Mucosa of descending colon (tissue), 3 donors: ENCODE measurements at regions not wholly inside any gene's neighbourhood (a gene's known extent, or its start where the extent isn't known, plus 50 kb on each side); places are given as distances from the start of the nearest gene placed in this dataset.

Source experiments
- ATAC-seq: fragments of 200-7000 bp; cut with Tn5 transposase; one replicate; pipeline ENCODE4 v1.9.1; 2020; ENCODE audit warnings: mild to moderate bottlenecking, moderate library complexity
- DNase-seq, 3 donors: peaks; one replicate each; pipeline ENCODE4 v3.0.0-alpha.2; 2020
- H3K36me3 ChIP-seq: fragments of 200-600 bp; one replicate; pipeline ENCODE4 v1.8.0; 2021; ENCODE audit warnings: low read depth, mild to moderate bottlenecking
- H3K4me1 ChIP-seq: fragments of 200-600 bp; one replicate; pipeline ENCODE4 v1.8.0; 2021; ENCODE audit warnings: low read depth, mild to moderate bottlenecking
- H3K4me3 ChIP-seq: fragments of 200-600 bp; one replicate; pipeline ENCODE4 v1.8.0; 2021; ENCODE audit warnings: mild to moderate bottlenecking
- H3K9me3 ChIP-seq: fragments of 200-600 bp; one replicate; pipeline ENCODE4 v1.8.0; 2021; ENCODE audit warnings: mild to moderate bottlenecking
- CTCF ChIP-seq: fragments of 200-600 bp; IDR thresholded peaks from one replicate; pipeline ENCODE4 v1.8.0; 2022; ENCODE audit warnings: antibody characterized with exemption, mild to moderate bottlenecking
- intact Hi-C, 2 donors: fragments of 100-400 bp; cut with DNase I in 1 of 2; cut with micrococcal nuclease in 1 of 2; formaldehyde crosslinking; loops; one replicate each; pipeline versions ENCODE4 v1.11.0 to v1.11.1; 2022; cut with DNase I, micrococcal nuclease
- donor health status: DM: no; HTN: no; CAD: no; lungs with moderate emphysema.
- donor health status: DM: no; HTN: no; CAD: no.
- donor health status: DM: no; HTN: yes; CAD: no.

- peak; percentile 23 for ATAC-seq
Measured at GRCh38 chr10:57844387-57844998, 423.2 kb downstream of the IPMK start.

GRCh38 chr10:57830877-57831560 lies 436.7 kb downstream of the IPMK start:
- H3K9me3 ChIP-seq = no peaks in the 10 kb centered on the region
- H3K4me3 ChIP-seq = no peak overlapping the region
- H3K4me1 ChIP-seq = no peaks in the 10 kb centered on the region
- ATAC-seq (no peak), DNase-seq (no peak)
- intact Hi-C loops = no loop called here
- H3K36me3 ChIP-seq = no peaks in the 10 kb centered on the region
- no peak for TF ChIP-seq CTCF

More at GRCh38 chr10:57844387-57844998, 423.2 kb downstream of the IPMK start:
- no peaks in the 10 kb centered on the region for H3K36me3 ChIP-seq
- no peak overlapping the region for H3K4me3 ChIP-seq
- peaks cover 4% of the 10 kb centered on the region for H3K4me1 ChIP-seq
- H3K9me3 ChIP-seq = no peaks in the 10 kb centered on the region
- no peak for DNase-seq
- no peak for TF ChIP-seq CTCF
- intact Hi-C loops = no loop called here

- DNase-seq (no peak), ATAC-seq (no peak)
- no peak for TF ChIP-seq CTCF
- intact Hi-C loops = no loop called here
- Histone ChIP-seq H3K4me3 (no peak overlapping the region), H3K36me3 (no peaks in the 10 kb centered on the region), H3K9me3 (no peaks in the 10 kb centered on the region), H3K4me1 (no peaks in the 10 kb centered on the region)
Measured at GRCh38 chr10:57825015-57825414, 442.7 kb downstream of the IPMK start.

GRCh38 chr10:57823398-57823797 lies 444.3 kb downstream of the IPMK start:
- Histone ChIP-seq H3K9me3 (no peaks in the 10 kb centered on the region), H3K4me1 (no peaks in the 10 kb centered on the region), H3K36me3 (no peaks in the 10 kb centered on the region), H3K4me3 (no peak overlapping the region)
- DNase-seq = no peak
- no peak for ATAC-seq
- TF ChIP-seq CTCF = no peak
- intact Hi-C loops = no loop called here

GRCh38 chr10:57822965-57823364 lies 444.7 kb downstream of the IPMK start:
- intact Hi-C loops = no loop called here
- Histone ChIP-seq H3K4me1 (no peaks in the 10 kb centered on the region), H3K9me3 (no peaks in the 10 kb centered on the region), H3K4me3 (no peak overlapping the region), H3K36me3 (no peaks in the 10 kb centered on the region)
- DNase-seq (peak in 1 of 3 donors; percentile 6), ATAC-seq (peak; percentile 47)
- TF ChIP-seq CTCF = no peak
